ENCODE measurements at regions not wholly inside any gene's neighbourhood (a gene's known extent, or its start where the extent isn't known, plus 50 kb on each side); places are given as distances from the start of the nearest gene placed in this dataset.

GRCh38 chr5:89105171-89105695 is 222.2 kb upstream of the MEF2C start:
- TF ChIP-seq POLR2AphosphoS5 (IDR thresholded peaks at IDR 0.05) (no peak), CTCF (IDR thresholded peaks at IDR 0.05) (no peak)

Data from esophagus muscularis mucosa (tissue), 3 donors.